Activated T-helper 2 cell treated with anti-CD3 and anti-CD28 coated beads, Interferon-gamma antibody, Interleukin-2, Interleukin-4, amounts not matched to agents 10 μg/mL and 5 μg/mL and 100 μg/mL, durations not matched to agents 14 hours and 24 hours and 36 hours (primary cell): ENCODE measurements at regions not wholly inside any gene's neighbourhood (a gene's known extent, or its start where the extent isn't known, plus 50 kb on each side); places are given as distances from the start of the nearest gene placed in this dataset.

Source experiments
- DNase-seq: peaks from one replicate; pipeline ENCODE4 v3.0.0; 2021; ENCODE audit warnings: low spot score
- H3K27ac Mint-ChIP-seq: one replicate; pipeline ENCODE4 v1.8.0; 2021; ENCODE audit warnings: mixed read lengths
- H3K27me3 Mint-ChIP-seq: one replicate; pipeline ENCODE4 v1.8.0; 2021; ENCODE audit warnings: low read depth, mixed read lengths
- H3K36me3 Mint-ChIP-seq: one replicate; pipeline ENCODE4 v1.8.0; 2021; ENCODE audit warnings: low read depth, mixed read lengths
- H3K4me1 Mint-ChIP-seq: one replicate; pipeline ENCODE4 v1.8.0; 2021; ENCODE audit warnings: low read depth, mixed read lengths
- H3K4me3 Mint-ChIP-seq: one replicate; pipeline ENCODE4 v1.8.0; 2021; ENCODE audit warnings: low read depth, mild to moderate bottlenecking, moderate library complexity, mixed read lengths
- H3K9me3 Mint-ChIP-seq: one replicate; pipeline ENCODE4 v1.8.0; 2021; ENCODE audit warnings: mixed read lengths
- intact Hi-C: fragments of 100-400 bp; cut with micrococcal nuclease; formaldehyde crosslinking; loops from one replicate; pipeline ENCODE4 v1.15.1; 2023

DNA sequence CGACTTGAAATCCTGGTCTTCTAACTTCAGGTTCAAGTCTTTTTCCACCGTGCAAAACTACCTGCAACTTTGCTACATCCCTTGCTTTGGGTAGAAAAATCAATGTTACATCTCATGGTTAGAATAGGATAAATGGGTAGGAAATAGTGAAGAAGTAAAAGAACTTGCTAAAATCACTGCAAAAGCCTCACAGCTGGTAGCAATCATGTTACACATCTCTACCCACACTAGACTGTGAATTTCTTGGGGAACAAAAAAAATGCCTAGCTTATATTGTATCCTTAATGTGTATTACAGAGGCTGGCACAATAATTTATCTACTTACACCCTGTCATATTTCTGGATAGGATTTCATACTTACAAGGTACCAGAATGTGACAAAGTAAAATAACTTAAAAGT, 133.8 kb downstream of the FAM181B start:
- no peak for DNase-seq
- no peaks in the 10 kb centered on the region for H3K27me3 Mint-ChIP-seq
- H3K36me3 Mint-ChIP-seq, result no peaks in the 10 kb centered on the region
- H3K27ac Mint-ChIP-seq, result no peak overlapping the region
- H3K4me1 Mint-ChIP-seq, result no peaks in the 10 kb centered on the region
- no peak overlapping the region for H3K4me3 Mint-ChIP-seq
- intact Hi-C loops, result no loop called here
- H3K9me3 Mint-ChIP-seq, result no peaks in the 10 kb centered on the region

DNA sequence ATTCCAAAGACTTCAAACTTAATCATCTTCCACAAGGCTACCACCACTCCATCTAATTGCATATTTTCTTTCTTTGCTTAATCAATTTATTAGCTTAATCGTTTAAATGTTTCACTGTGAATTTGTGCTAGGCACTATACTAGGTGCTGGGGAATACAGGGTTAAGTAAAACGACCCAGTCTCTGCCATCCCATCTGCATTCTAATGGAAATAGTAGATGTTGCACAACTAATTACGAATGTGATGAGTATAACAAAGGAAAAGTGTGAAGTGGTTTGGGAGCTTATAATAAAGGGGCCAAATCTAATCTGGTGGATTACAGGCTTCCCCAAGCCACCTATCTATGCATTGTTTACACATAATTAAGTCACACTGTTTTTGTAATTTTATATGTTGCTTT, 147.1 kb downstream of the FAM181B start:
- H3K4me3 Mint-ChIP-seq, result no peak overlapping the region
- intact Hi-C loops, result no loop called here
- H3K4me1 Mint-ChIP-seq, result no peaks in the 10 kb centered on the region
- no peaks in the 10 kb centered on the region for H3K9me3 Mint-ChIP-seq
- no peak for DNase-seq
- no peaks in the 10 kb centered on the region for H3K36me3 Mint-ChIP-seq
- no peak overlapping the region for H3K27ac Mint-ChIP-seq
- no peaks in the 10 kb centered on the region for H3K27me3 Mint-ChIP-seq

DNA sequence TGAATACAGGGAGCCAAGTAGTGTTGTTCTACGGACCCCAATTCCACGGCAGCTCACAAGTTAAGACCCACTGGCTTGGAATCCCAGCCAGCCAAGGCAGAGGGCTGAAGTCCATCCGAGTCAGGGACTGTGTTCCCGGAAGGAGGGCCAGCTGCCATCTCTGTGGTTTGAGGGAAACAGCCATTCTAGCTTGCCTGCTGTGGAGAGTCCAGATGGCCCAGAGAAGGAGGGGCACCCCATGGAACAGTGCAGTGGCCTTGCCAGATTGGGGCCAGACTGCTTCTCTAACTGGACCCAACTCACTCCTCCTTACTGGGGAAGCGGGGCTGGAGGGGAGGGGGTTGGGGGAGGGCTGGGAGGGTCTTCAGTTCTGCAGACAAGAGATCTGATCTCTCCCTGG, 156.4 kb downstream of the FAM181B start:
- DNase-seq, result no peak
- H3K27ac Mint-ChIP-seq, result no peak overlapping the region
- no peaks in the 10 kb centered on the region for H3K9me3 Mint-ChIP-seq
- no peaks in the 10 kb centered on the region for H3K27me3 Mint-ChIP-seq
- no peaks in the 10 kb centered on the region for H3K36me3 Mint-ChIP-seq
- H3K4me1 Mint-ChIP-seq, result no peaks in the 10 kb centered on the region
- intact Hi-C loops, result no loop called here
- no peak overlapping the region for H3K4me3 Mint-ChIP-seq

DNA sequence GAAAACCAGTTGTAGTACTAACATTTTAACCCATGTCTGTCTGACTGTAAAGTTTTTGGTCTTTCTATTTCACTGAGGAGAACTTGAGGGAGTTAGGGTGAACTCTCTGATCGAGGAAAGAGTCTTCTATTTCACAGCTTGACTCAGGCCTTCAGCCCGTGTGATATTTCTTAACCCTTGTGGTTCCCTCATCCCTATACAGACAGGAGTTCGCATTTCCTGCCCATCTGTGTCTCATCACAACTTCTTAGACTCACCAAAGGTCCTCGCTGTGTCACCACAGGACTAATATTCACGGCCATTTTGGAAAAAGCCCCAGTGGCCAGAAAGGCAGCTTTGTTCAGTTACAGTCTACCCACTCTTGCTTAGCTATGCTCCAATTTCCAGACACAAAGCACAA, 172.8 kb downstream of the FAM181B start:
- intact Hi-C loops, result no loop called here
- Mint-ChIP-seq H3K4me3 (no peak overlapping the region), H3K4me1 (no peaks in the 10 kb centered on the region), H3K36me3 (no peaks in the 10 kb centered on the region), H3K9me3 (no peaks in the 10 kb centered on the region), H3K27me3 (no peaks in the 10 kb centered on the region), H3K27ac (no peak overlapping the region)
- DNase-seq, result no peak

DNA sequence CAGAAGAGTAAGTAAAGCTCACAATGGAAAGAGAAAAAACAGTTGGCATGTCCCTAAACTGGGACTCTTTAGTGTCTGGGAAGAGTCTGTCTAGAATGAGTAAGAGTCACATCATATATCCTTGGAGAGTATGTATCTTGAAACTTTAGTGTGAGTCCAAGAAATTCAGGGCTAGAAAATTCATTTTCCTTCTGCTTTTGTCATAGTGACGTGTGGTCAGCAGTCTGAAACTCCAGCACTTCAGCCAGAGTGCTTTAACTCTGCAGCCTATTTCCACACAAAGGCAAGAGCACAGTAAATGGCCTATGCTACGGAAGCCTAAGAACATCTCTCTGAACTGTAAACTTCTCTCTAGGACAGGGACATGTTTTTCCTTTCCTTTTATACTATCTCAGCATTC, 174.1 kb downstream of the FAM181B start:
- DNase-seq, result no peak
- Mint-ChIP-seq H3K27ac (no peak overlapping the region), H3K9me3 (no peaks in the 10 kb centered on the region), H3K4me3 (no peak overlapping the region), H3K4me1 (no peaks in the 10 kb centered on the region), H3K27me3 (no peaks in the 10 kb centered on the region), H3K36me3 (no peaks in the 10 kb centered on the region)
- intact Hi-C loops, result no loop called here

DNA sequence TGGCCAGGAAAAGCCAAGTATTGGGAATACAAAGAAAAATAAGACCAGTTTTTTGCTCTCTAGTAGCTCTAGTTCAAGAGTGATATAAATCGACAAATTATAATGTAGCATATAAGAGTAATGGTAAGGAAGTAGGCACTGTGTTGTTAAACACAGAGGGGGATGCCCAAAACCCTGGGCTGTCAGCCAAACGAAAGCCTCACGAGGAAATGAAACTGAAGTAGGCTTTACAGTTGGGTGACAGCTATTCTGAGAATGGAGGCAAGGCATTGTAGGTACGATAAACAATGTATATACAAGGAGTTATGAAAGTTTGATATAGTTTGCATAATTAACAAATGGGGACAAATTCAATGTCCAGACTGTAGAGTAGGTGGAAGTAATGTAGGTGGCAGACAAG, 176.4 kb downstream of the FAM181B start:
- no peaks in the 10 kb centered on the region for H3K4me1 Mint-ChIP-seq
- H3K27me3 Mint-ChIP-seq, result no peaks in the 10 kb centered on the region
- DNase-seq, result no peak
- no peak overlapping the region for H3K4me3 Mint-ChIP-seq
- H3K9me3 Mint-ChIP-seq, result no peaks in the 10 kb centered on the region
- H3K36me3 Mint-ChIP-seq, result no peaks in the 10 kb centered on the region
- H3K27ac Mint-ChIP-seq, result no peak overlapping the region
- intact Hi-C loops, result no loop called here

DNA sequence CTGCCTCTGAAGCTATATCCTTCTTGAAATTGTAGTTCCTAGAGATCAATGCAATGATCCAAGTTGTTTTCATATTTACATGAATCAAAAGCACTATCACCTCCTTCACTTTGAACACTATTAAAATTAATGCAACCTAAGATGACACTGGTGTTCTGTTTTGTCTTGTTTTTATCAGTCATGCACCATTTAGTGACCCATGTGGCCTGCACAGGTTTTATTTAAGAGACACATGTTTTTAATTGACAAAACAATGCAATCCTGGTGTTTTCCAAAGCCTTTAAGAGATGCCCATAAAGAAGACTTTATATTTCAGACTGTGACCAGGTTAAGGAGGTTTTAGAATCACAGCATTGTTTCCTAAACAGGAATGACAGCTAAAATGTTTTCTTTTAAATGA, 177.5 kb downstream of the FAM181B start:
- Mint-ChIP-seq H3K36me3 (no peaks in the 10 kb centered on the region), H3K4me1 (no peaks in the 10 kb centered on the region), H3K27ac (no peak overlapping the region), H3K9me3 (no peaks in the 10 kb centered on the region), H3K27me3 (no peaks in the 10 kb centered on the region), H3K4me3 (no peak overlapping the region)
- no peak for DNase-seq
- intact Hi-C loops, result no loop called here

DNA sequence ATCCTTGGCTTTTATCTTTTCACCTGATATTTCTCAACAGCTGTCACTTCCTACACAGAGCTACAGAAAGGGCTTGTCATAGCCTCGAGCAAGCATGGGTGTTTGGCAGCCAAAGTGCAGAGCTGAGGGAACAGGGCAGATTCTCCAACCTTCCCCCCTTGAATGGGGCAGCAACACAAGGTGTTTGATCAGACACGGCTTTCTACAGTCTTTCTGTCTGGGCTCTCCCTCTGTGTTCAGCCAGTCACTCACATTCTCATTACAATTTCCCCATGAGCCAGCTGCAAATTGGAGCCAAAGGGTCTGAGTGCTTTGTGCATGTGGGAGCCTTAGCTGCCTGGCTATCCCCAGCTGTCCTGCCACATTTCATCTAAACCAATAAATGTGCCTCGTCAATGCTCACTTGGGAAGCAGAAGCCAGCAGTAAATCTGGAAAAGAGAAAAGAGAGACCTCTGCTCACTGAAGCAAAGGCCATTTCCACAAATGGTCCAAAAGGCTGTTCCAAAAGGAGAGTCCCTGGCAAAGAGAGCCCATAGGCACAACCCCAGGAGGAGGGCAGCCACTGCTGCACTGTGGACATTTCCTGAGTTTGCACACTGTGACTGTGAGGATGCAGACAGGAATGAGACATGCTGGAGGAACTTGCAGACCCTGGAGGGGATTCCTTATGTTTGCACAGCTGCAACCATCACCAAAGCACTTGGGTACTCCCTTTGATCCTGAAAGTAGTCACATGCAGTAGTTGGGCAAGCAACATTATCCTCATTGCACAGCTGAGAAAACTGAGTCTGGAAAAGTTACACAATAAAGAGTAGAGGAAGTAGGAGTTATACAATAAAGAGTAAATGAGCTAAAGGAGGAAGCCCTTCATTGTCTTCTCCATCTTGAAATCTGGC, 186.8 kb downstream of the FAM181B start:
- Mint-ChIP-seq H3K4me1 (no peaks in the 10 kb centered on the region), H3K27me3 (no peaks in the 10 kb centered on the region), H3K9me3 (no peaks in the 10 kb centered on the region), H3K36me3 (no peaks in the 10 kb centered on the region), H3K4me3 (no peak overlapping the region), H3K27ac (no peak overlapping the region)
- DNase-seq, result no peak
- intact Hi-C loops, result no loop called here

DNA sequence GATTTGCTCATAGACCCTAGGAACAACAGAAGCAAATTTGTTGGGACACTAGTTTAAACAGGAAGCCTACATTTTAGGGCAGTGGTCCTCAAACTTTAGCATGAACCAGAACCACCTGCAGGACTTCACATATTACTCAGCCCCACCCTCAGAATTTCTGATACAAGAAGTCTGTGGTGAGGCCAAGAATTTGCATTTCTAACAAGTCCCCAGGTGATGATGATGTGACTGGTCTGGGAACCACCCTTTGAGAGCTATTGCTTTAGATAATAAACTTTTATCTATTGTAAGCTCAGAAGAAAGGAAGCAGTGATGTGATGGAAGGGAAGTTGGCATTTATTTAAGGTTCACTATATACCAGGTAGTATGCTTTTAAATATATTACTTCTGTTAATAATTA, 194.0 kb downstream of the FAM181B start:
- H3K4me3 Mint-ChIP-seq, result no peak overlapping the region
- no peaks in the 10 kb centered on the region for H3K36me3 Mint-ChIP-seq
- no peaks in the 10 kb centered on the region for H3K9me3 Mint-ChIP-seq
- DNase-seq, result no peak
- intact Hi-C loops, result no loop called here
- H3K4me1 Mint-ChIP-seq, result no peaks in the 10 kb centered on the region
- no peaks in the 10 kb centered on the region for H3K27me3 Mint-ChIP-seq
- no peak overlapping the region for H3K27ac Mint-ChIP-seq

DNA sequence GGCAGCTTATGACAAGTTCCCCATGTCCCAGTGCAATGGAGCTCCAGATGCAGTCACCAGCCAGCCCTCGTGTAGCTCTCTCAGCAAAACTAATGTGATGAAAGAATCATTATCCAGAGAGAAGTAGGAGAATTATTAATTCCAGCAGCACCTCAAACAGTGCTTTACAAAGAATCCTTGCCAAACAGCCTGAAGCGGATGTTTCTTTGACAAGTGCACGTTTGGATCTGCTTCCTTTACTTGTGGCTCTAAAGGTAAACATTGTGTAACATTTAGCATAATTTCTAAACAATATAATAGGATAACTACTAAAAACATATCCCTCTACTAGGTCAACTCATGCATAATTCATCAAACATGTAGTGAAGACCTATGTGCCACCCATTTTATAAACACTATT, 197.0 kb downstream of the FAM181B start:
- DNase-seq, result no peak
- Mint-ChIP-seq H3K27me3 (no peaks in the 10 kb centered on the region), H3K9me3 (no peaks in the 10 kb centered on the region), H3K27ac (no peak overlapping the region), H3K36me3 (no peaks in the 10 kb centered on the region), H3K4me1 (no peaks in the 10 kb centered on the region), H3K4me3 (no peak overlapping the region)
- intact Hi-C loops, result no loop called here

DNA sequence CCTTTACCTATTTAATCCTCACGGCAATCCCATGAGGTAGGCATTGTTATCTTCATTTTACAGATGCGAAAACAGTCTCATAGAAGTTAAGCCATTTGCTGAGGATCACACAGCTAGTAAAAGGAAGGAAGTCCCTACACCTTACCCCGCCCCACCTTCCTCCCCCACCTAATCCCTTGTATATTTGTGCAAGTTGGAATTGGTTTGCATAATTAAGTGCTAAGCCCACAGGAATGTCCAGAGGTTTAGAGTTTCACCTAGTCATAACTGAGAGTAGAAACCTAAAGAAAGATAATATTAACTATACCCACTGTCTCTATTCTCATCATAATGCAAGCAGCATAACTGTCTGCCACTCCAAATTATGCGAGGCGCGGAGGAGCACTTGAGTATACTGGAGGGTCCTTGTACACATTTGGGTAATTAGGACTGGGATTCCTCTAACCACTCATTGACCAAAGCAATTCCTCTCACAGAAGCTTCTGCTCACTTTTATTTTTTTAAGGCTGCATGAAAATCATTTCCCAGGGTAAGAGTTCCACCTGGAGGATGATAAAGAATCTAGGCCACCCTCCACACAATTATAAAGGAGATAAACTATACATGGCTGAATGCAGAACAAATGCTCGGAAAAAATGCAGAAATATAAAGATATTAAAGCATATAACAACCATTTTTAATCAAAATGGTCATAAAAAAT, 199.9 kb downstream of the FAM181B start:
- Mint-ChIP-seq H3K36me3 (no peaks in the 10 kb centered on the region), H3K4me1 (no peaks in the 10 kb centered on the region), H3K4me3 (no peak overlapping the region), H3K9me3 (no peaks in the 10 kb centered on the region), H3K27me3 (no peaks in the 10 kb centered on the region), H3K27ac (no peak overlapping the region)
- intact Hi-C loops, result no loop called here
- DNase-seq, result no peak

DNA sequence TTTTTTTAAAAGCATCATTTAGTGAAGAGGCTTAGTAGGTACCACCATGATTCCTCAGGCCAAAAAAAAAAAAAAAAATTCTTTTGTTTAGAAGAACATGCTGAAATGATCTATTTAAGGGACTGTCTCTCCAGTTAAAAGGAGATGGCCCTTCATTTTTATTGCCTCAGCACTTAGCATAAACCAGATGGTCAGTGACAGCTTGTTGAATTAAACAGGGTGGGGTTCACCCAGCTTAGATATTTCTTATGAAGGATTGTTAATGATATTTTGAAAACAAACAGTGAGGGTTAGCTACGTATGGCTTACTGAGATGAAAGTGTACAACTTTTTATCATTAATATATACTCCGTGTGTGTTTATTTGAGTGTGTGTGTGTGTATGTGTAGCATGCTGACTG, 203.7 kb downstream of the FAM181B start:
- intact Hi-C loops, result no loop called here
- Mint-ChIP-seq H3K27me3 (no peaks in the 10 kb centered on the region), H3K4me1 (no peaks in the 10 kb centered on the region), H3K4me3 (no peak overlapping the region), H3K9me3 (no peaks in the 10 kb centered on the region), H3K27ac (no peak overlapping the region), H3K36me3 (no peaks in the 10 kb centered on the region)
- no peak for DNase-seq

DNA sequence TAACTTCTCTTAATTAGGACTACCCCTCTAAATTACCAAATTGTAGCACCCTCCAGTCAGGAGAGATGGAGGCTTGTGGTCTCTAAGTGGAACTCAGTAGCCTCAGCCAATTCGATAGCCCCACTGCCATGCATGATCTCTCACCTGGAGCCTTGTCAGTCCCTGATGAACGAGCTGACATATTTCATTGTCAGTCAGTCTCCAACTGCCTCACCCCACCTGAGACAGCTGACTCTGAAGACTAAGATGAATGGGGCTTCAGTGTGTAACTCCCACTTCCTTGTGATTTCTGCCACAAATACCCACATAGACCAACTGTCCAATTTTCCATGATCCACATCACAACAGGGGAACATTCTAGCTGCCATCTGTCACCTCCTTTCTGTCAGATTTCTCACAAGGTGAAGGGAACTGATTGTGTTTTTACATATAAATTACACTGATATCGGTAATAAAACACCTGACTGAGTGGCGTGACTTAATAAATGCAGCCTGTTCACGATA, 206.5 kb downstream of the FAM181B start:
- intact Hi-C loops, result no loop called here
- H3K4me3 Mint-ChIP-seq, result no peak overlapping the region
- H3K27ac Mint-ChIP-seq, result no peak overlapping the region
- no peaks in the 10 kb centered on the region for H3K4me1 Mint-ChIP-seq
- no peaks in the 10 kb centered on the region for H3K36me3 Mint-ChIP-seq
- no peaks in the 10 kb centered on the region for H3K9me3 Mint-ChIP-seq
- DNase-seq, result no peak
- no peaks in the 10 kb centered on the region for H3K27me3 Mint-ChIP-seq
